SK-N-SH (cell line): ENCODE measurements at regions not wholly inside any gene's neighbourhood (a gene's known extent, or its start where the extent isn't known, plus 50 kb on each side); places are given as distances from the start of the nearest gene placed in this dataset.

ENCODE experiments used
- TAF1 ChIP-seq: IDR thresholded peaks from 2 replicates; pipeline ENCODE4 v1.6.1; 2012; ENCODE audit warnings: low read depth, mild to moderate bottlenecking, low read length, moderate library complexity, borderline replicate concordance
- TF ChIP-seq, protein P1 (sequence below): fragments of 200-600 bp; sonication (generic); IDR thresholded peaks from 2 replicates; pipeline ENCODE4 v1.6.1; 2017; ENCODE audit warnings: antibody characterized with exemption, mild to moderate bottlenecking, moderate library complexity
- TF ChIP-seq, protein P2 (sequence below): IDR thresholded peaks from 2 replicates; pipeline ENCODE4 v1.6.1; 2012; ENCODE audit warnings: mild to moderate bottlenecking, low read depth, low read length, moderate library complexity

DNA sequence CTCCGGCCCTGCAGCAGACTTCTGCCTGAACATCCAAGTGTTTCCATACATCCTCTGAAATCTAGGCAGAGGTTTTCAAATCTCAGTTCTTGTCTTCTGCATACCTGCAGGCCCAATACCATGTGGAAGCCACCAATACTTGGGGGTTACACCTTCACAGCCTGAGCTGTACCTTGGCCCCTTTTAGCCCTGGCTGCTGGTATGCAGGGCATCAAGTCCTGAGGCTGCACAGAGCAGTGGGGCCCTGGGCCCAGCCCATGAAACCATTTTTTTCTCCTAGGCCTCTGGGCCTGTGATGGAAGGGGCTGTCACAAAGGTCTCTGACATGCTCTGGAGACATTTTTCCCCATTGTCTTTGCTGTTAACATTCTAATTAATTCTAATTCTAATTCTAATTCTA lies 680.6 kb downstream of the ELAVL2 start:
- TF ChIP-seq, protein P1, sequence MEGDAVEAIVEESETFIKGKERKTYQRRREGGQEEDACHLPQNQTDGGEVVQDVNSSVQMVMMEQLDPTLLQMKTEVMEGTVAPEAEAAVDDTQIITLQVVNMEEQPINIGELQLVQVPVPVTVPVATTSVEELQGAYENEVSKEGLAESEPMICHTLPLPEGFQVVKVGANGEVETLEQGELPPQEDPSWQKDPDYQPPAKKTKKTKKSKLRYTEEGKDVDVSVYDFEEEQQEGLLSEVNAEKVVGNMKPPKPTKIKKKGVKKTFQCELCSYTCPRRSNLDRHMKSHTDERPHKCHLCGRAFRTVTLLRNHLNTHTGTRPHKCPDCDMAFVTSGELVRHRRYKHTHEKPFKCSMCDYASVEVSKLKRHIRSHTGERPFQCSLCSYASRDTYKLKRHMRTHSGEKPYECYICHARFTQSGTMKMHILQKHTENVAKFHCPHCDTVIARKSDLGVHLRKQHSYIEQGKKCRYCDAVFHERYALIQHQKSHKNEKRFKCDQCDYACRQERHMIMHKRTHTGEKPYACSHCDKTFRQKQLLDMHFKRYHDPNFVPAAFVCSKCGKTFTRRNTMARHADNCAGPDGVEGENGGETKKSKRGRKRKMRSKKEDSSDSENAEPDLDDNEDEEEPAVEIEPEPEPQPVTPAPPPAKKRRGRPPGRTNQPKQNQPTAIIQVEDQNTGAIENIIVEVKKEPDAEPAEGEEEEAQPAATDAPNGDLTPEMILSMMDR, result no peak
- TF ChIP-seq, protein P2, sequence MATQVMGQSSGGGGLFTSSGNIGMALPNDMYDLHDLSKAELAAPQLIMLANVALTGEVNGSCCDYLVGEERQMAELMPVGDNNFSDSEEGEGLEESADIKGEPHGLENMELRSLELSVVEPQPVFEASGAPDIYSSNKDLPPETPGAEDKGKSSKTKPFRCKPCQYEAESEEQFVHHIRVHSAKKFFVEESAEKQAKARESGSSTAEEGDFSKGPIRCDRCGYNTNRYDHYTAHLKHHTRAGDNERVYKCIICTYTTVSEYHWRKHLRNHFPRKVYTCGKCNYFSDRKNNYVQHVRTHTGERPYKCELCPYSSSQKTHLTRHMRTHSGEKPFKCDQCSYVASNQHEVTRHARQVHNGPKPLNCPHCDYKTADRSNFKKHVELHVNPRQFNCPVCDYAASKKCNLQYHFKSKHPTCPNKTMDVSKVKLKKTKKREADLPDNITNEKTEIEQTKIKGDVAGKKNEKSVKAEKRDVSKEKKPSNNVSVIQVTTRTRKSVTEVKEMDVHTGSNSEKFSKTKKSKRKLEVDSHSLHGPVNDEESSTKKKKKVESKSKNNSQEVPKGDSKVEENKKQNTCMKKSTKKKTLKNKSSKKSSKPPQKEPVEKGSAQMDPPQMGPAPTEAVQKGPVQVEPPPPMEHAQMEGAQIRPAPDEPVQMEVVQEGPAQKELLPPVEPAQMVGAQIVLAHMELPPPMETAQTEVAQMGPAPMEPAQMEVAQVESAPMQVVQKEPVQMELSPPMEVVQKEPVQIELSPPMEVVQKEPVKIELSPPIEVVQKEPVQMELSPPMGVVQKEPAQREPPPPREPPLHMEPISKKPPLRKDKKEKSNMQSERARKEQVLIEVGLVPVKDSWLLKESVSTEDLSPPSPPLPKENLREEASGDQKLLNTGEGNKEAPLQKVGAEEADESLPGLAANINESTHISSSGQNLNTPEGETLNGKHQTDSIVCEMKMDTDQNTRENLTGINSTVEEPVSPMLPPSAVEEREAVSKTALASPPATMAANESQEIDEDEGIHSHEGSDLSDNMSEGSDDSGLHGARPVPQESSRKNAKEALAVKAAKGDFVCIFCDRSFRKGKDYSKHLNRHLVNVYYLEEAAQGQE, result no peak
- TF ChIP-seq TAF1, result no peak
